ENCODE measurements at regions not wholly inside any gene's neighbourhood (a gene's known extent, or its start where the extent isn't known, plus 50 kb on each side); places are given as distances from the start of the nearest gene placed in this dataset.

- DNase-seq (ENCODE audit: low read depth), result no peak
- TF ChIP-seq CTCF (IDR thresholded peaks at IDR 0.05; ENCODE audit: low read length, missing control alignments), result no peak
- H3K4me3 ChIP-seq (replicated peaks; ENCODE audit: low read depth, low read length), result no peak overlapping the region
These were observed 569.2 kb upstream of the ARPP21 start for GRCh38 chr3:35070088-35070487.

GRCh38 chr3:35071772-35072171 lies 567.6 kb upstream of the ARPP21 start:
- no peak overlapping the region for H3K4me3 ChIP-seq (replicated peaks; ENCODE audit: low read depth, low read length)
- no peak for DNase-seq (ENCODE audit: low read depth)
- no peak for TF ChIP-seq CTCF (IDR thresholded peaks at IDR 0.05; ENCODE audit: low read length, missing control alignments)

- H3K4me3 ChIP-seq (replicated peaks; ENCODE audit: low read depth, low read length), result no peak overlapping the region
- no peak for TF ChIP-seq CTCF (IDR thresholded peaks at IDR 0.05; ENCODE audit: low read length, missing control alignments)
- no peak for DNase-seq (ENCODE audit: low read depth)
These were observed 560.5 kb upstream of the ARPP21 start for GRCh38 chr3:35078780-35079179.

- no peak for TF ChIP-seq CTCF (IDR thresholded peaks at IDR 0.05; ENCODE audit: low read length, missing control alignments)
- H3K4me3 ChIP-seq (replicated peaks; ENCODE audit: low read depth, low read length), result no peak overlapping the region
- DNase-seq (ENCODE audit: low read depth), result no peak
These were observed 559.9 kb upstream of the ARPP21 start for GRCh38 chr3:35079403-35079802.

GRCh38 chr3:35081899-35082298 lies 557.4 kb upstream of the ARPP21 start:
- no peak for DNase-seq (ENCODE audit: low read depth)
- TF ChIP-seq CTCF (IDR thresholded peaks at IDR 0.05; ENCODE audit: low read length, missing control alignments), result no peak
- H3K4me3 ChIP-seq (replicated peaks; ENCODE audit: low read depth, low read length), result no peak overlapping the region

- TF ChIP-seq CTCF (IDR thresholded peaks at IDR 0.05; ENCODE audit: low read length, missing control alignments), result no peak
- no peak overlapping the region for H3K4me3 ChIP-seq (replicated peaks; ENCODE audit: low read depth, low read length)
- DNase-seq (ENCODE audit: low read depth), result no peak
These were observed 550.4 kb upstream of the ARPP21 start for GRCh38 chr3:35088943-35089342.

- no peak for DNase-seq (ENCODE audit: low read depth)
- H3K4me3 ChIP-seq (replicated peaks; ENCODE audit: low read depth, low read length), result no peak overlapping the region
- no peak for TF ChIP-seq CTCF (IDR thresholded peaks at IDR 0.05; ENCODE audit: low read length, missing control alignments)
These were observed 524.6 kb upstream of the ARPP21 start for GRCh38 chr3:35114686-35115085.

Data from fibroblast of pulmonary artery (primary cell).